Superior temporal gyrus (tissue), 1 donor: ENCODE measurements at regions not wholly inside any gene's neighbourhood (a gene's known extent, or its start where the extent isn't known, plus 50 kb on each side); places are given as distances from the start of the nearest gene placed in this dataset.
"Not testable (repeated sequence)": the region's sequence is repeated elsewhere in the genome, so short reads cannot be mapped to it uniquely, and the experiment has no call there.

Experiments
- DNase-seq: peaks from one replicate; pipeline ENCODE4 v3.0.0-alpha.2; 2016; ENCODE audit errors: extremely low spot score

DNA sequence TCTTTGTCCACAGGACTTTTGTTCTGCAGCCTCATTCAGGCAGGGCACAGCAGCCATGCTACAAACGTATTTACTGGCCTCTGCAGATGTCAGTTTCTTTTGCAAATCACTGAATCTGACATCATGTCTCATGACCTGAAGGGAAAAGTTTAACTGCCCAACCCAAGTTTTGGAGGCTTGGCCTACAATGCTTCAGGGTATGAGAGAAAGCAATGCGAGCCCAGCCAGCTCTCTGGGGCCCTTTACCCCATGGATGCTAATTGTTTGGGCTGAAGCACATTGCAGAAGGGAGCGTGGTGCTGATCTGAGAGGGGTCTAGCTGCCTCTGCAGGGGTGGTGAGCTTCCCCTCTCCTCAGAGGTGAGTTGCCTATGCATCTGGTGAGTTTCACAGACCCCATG, 179.9 kb upstream of the CXCL12 start:
- no peak for DNase-seq

DNA sequence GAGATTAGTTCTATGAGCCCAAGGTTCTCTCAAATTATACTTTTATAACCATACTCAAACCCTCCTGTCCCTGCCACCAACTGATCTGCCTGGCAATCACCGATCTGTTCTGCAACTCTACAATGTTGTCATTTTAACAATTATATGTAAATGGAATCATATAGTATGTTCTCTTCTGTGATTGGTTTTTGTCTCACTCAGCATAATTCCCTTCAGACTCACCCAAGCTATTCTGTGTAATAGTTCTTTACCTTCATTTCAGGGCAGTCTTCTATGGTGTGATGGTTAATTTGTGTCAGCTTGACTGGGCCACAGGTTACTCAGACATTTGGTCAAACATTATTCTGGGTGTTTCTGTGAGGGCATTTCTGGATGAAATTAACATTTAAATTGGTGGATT, 181.9 kb upstream of the CXCL12 start:
- no peak for DNase-seq

DNA sequence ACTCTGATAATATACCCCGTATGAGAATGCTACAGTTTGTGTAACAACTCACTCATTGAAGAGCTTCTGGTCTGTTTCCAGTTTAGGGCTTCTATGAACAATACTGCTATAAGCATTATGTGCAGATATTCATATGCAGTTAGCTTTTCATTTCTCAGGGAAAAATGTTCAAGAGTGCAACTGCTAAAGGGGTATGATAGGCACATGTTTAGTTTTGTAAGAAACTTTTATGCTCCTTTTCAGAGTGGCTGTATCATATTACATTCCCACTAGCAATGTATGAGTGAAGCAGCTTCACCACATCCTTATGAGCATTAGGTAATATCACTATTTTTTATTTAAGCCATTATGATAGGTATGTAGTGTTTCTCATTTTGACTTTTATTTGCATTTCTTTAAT, 182.6 kb upstream of the CXCL12 start:
- DNase-seq: no peak

DNA sequence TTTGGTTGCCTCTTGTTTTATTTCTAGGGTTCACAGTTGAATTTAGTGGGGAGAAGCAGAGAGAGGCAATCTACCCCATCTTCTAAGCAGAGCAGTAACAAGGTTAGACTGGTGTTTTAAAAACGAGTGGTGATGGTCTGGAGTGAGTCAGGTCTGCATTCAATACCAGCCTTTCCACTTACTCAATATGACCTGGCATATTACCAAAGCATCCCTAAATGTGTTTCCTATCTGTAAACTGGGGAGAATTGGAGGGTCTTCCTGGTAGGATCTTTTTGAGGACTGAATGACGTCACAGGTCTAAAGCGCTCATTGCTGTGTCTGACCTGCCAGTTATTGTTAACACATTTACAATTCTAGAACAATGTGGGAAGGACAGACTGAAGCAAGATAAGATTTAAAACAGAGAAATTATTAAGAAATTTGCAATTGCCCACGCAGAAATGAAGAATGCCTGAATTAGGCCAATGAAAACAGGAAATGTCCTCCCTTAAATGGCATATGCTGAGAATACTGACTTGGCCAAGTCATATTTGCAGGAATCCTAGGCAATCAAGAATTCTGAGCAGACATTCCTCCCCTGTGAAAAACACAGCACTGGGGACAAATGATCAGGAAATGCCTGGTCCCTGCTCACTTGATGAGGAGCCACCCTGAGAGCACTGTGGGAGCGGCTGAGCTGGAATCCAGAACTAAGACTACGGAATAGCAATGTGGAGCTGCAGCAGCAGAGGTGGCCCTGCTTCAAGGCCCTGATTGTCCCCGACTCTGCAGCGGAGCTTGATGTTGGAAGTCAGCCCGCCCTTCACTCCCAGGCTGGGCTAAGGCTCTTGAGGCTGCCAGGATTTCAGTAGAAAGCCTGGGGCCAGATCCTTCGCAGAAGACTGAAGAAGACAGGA, 184.5 kb upstream of the CXCL12 start:
- no peak for DNase-seq

DNA sequence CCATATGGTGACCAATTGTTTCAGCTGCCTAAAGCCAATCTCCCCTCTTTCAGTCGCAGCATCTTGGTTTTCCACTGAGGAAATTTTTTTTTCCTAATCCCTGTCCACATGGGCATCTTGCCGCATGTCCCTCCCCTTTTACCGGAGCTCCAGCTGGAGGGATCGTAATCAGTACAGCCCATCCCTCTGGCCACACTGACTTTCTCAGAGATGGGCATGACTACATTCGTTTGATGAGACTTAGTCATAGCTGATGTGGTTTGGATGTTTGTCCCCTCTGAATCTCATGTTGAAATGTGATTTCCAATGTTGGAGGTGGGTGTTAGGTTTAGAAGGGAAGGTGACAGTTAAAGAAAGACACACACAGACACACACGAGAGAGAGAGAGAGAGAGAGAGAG, 186.8 kb upstream of the CXCL12 start:
- DNase-seq: no peak

DNA sequence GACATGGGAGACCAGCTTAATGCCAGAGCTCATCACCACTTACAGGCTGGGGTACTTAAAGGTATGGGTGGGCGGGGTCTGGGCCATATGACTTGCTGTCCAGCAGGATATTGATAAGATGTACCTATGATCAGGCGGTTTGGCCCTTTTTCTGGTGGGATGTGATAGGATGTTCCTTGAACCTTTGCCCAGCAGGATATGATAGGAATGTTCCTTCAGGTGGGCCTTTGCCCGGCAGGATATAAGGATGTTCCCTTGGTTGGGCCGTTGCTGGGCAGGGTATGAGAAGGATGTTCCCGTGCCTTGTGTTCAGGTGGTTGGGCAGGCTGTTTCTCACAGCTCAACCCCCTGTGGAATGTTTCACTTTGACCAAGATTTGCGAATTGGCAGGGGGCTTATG, 187.2 kb upstream of the CXCL12 start:
- DNase-seq: no peak

DNA sequence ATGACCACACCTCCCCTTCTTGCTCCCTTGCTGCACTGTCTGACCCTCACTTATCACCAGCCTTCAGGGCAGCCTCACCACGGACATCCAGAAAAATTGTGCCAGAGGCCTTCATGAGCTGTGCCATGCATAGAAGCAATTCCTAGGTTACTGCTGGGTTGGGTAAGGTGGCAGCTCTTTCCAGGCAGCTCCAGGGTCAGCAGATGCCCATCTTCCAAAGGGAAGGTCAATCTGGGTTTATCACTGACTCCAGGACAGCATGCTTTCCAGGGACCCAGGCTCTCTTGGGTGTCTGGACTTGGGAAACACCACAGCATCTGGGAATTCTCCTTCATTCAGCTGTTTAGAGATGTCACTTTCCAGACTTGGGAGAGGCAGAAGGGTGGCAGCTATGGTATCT, 188.9 kb upstream of the CXCL12 start:
- DNase-seq: no peak

DNA sequence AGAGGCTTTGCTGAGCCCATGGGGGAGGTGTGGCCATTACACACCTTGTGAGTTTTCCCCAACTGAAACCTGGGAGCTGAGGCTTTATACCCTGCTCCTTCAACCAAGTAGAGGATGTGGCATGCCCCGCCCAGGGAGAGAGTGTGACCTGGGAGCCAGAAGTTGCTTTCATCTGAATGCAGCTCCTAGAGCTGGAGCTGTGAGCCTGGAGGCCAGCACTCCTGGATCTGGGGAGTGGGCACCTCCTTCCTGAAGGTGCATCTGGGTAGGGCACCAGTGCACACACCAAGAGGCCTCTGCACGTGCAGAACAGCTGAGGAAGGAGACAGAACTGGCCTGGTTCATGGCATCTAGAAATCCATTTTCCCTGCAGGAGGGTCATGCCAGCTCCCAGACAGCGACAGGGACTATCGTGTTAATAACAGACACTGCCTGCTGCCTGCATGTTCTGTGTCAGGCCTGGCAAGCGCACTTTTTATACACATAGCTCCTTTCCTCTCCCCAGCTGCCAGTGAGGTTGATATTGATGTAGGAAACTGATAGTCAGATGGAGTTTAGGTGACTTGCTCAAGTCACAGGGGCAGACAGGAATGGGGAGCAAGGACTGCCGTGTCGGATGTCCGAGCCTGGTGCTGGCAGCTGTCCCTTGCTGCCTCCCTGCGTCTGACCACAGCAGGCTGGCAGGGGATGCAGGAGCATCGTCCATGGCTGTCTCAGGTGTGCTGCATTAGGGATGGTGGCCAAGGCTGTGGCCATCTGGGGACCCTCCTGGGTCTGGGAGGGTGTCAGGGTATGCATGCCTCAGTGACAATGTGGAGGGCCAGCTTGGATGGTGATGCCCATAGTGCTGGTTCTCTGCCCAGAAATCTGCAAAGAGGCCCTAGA, 189.9 kb upstream of the CXCL12 start:
- no peak for DNase-seq

DNA sequence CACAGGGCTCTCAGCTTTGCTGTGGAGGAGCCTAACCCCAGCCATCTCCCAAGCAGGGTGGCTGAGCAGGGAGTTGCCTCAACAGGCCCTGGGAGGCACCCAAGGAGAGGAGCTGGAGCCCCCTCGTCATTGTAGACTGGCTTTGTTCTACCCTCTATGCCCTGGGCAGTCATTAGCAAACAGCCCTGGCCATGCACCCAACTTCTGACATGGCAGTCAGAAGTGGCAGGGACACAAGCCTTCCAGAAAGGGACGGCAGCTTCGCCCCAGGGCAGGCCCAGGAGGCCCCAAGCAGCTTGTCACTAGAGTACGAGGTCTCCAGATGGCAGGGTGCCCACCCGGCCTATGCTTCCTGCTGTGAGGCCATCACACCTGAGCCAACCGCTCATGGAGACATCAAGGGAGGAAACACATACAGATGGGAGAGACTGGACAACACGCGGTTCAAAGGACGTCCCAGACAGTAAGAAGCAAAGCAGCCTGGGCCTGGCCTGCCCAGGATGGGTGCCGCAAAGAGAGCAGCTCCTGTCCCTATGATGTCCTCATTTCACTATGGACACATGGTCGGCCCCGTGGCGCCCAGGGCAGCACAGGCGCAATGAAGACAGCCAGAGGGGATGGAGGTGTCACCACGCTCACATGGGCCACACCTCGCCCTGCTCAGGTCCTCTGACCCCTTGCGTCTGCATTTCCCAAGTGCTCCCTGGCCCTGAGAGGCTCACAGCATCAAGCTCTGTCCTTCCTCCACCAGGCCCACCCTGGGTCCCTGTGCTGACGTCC, 190.9 kb upstream of the CXCL12 start:
- no peak for DNase-seq

DNA sequence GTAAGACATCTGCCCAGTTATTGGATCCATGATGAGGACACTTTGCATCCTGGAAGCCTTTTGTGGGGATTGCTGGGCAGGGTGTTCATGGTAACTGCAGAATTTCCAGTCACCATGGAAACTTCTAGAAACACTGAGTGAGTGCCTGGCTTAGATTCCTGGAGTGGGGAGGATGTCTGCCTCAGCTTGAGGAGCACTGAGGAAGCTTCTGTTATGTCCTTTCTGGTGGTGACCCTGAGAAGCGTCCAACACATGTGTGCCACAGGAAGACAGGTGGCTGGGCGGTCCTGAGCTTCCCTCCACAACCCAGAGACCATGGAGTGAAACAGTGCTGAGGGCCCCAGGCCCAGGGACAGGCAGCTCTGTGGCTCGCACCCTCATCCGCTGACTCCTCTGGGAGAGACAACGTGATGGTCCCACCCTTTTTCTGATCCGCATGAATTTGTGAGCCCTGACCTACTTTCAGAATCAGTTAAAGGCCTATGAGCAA, 191.8 kb upstream of the CXCL12 start:
- DNase-seq: no peak

DNA sequence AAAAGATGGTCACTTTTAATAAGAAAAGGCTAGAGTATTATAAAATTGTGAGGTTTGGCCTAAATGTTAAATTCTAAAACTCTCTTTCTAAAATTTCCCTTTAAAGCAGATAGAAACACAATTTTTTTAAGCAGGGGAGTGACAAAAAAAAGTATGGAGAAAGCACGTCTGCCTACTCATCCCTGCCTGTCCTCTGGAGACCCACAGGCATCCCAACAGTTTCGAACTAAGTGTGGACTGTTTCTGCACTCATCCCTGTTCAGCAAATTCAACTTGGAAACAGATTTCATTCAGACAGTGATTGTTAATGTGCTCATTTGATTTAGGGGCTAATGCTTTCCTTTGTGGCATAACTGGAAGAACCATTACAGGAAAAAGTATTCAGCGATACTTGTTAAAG, 192.6 kb upstream of the CXCL12 start:
- no peak for DNase-seq

DNA sequence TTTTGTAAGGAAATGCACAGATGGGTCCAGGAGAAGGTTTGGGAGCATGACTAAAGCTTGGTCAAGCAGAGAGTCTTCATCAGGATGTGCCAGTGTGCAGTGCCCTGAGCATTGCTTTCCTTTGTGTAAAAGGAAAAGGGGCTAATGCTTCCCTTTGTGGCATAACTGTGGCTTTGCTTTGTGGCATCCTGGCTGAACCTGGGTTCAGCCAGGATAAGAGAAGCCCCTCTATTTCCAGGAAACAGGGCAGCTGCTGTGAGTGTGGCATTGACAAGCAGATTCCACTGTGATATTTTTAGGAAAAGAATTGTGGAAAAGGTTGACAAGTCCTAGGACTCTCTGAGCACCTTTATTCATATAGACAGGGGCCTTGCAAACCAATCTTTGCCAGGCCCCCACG, 193.4 kb upstream of the CXCL12 start:
- DNase-seq: no peak

DNA sequence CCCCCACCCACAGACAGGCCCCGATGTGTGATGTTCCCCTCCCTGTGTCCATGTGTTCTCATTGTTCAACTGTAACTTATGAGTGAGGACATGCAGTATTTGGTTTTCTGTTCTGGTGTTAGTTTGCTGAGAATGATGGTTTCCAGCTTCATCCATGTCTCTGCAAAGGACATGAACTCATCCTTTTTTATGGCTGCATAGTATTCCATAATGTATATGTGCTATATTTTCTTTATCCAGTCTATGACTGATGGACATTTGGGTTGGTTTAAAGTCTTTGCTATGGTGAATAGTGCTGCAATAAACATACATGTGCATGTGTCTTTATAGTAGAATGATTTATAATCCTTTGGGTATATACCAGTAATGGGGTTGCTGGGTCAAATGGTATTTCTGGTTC, 194.1 kb upstream of the CXCL12 start:
- not testable (repeated sequence) for DNase-seq

DNA sequence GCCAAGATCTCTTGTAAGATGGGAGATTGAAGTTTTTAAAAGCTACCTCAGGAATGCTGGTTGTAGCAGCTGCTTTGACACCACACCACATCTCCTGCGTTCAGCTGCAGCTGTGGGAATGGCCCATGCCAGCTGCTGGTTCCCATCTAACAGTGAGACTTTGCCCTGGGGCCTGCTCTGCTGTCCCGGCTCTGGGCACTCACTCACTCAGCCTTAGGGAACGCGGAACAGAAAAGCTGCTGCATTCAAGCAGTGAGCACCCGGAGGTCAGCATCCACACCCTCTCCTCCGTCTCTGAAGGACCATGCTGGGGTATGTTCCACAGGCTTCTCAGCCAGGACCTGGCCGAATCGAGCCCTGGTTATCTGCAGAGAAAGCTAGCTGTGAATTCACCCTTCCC, 197.1 kb upstream of the CXCL12 start:
- DNase-seq: no peak

DNA sequence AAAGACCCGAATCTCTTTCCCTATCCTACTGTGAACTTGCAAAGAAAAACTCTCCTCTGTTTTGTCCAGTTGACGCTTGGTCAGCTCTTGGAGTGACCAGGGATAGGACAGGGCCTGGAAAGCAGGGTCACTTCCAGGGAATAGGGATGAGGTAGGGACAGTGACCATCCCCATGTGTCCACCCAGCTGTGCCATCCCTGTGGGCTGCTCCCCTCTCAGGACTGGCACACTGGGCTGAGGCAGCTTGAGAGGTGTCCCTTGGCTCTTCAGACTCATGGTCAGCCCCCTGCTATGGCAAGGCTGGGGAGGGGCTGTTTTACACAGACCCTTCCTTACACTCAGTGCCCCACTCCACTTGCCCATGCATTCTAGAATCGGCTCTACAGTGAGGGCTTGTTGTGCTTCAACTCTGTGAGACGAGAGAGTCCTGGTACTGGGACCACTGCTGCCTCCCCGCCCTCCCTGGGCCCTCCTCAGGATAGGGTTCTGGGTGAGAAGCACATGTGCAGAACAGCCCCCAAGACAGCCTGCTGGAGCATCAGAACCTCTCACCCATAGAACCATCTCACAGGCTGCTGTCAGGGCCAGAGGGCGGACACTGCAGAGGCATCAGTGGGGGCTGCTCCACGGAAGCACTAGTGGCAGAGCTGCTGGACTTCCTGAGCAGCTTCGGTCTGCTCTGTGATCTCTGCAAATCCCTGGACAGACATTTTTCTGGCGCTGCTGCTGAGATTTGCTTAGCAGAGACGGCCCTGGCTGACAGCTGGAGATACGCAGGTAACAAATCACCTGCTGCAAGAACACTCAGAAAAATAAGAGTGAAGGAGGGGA, 202.8 kb upstream of the CXCL12 start:
- DNase-seq: no peak

DNA sequence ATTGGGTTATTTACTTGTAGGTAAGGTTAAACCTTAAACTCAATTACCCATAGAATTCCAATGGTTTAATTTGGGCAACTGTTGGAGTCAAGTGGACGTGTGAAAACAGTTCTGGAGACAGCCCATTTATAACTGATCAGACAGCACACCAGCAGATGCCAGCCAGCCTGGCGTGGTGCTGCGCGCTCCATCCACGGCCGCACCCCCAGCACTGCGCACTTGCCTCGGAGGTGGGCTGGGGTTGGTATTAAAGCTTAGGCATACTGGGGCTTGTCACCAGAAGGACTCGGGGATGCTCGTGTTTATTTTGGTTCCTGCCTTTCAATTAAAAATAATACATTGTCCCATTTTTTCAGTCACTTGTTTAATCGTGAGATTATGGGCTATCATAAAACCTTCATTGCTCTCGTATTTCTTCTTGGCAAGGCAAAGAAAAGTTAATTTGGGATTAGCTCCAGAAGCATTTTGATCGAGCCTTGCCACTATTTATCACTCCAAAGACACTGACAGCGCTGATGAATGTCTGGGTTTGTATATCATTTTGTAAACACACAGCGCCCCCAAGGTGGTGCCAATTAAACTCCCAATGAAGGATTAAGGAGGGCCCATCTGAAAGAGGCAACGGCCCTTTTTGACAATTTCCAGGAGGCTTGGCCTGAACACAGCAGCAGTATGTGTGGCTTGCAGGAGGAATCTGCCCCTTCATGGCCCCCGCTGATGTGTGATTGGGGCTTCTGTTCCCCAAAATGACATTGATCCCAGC, 204.5 kb upstream of the CXCL12 start:
- DNase-seq: no peak

DNA sequence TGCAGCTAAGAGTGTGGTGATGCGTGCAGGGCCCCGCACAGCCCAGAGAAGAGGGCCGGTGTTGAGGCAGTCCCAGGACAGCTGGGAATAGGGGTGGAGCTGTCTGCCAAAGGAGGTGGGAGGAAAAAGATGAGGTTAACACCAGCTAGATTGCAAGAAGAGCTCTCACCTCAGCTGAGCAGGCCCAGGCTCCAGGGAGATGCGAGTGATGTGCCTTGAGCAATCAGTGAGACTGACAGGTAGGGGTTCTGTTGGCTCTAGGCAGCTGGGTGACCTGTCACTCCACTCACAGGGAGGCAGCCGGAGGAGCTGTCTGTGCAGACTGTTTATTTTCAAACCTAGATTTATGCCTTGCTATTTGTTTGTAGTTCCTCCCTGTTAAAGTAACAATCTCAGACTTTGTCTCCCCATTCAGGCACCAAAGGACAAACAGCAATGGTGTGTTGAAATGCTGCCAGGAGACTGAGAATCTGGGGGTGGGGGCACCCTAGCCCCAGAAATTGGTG, 205.1 kb upstream of the CXCL12 start:
- DNase-seq: no peak

DNA sequence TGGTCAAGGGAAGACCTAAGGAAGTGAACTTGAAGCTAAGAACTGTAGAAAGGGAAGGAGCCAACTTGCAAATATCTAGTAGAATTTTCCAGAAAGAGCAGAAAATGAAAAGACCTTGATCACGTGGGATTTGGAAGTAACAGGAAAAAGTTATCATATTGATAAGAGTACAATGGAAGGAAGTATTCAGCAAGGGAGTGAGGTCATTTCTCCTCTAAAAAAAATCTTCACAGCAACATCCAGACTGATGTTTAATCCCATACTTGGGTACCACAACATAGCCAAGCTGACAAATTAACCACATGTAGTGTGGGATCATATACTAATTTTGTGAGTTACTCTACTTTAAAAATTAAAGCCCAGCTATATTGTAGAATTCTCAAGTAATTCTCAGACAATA, 207.0 kb upstream of the CXCL12 start:
- DNase-seq: no peak

DNA sequence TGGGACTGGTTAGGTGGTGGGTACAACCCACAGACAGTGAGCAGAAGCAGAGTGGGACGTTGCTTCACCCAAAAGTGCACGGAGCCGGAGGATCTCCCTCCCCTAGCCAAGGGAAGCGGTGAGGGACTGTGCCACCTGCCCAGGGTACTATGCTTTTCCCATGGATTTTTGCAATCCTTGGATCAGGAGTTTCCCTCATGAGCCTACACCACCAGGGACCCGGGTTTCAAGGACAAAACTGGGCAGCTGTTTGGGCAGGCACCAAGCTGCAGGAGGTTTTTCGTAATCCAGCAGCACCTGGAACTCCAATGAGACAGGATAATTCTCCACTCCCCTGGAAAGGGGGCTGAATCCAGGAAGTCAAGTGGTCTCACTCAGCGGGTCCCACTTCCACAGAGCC, 209.1 kb upstream of the CXCL12 start:
- no peak for DNase-seq

DNA sequence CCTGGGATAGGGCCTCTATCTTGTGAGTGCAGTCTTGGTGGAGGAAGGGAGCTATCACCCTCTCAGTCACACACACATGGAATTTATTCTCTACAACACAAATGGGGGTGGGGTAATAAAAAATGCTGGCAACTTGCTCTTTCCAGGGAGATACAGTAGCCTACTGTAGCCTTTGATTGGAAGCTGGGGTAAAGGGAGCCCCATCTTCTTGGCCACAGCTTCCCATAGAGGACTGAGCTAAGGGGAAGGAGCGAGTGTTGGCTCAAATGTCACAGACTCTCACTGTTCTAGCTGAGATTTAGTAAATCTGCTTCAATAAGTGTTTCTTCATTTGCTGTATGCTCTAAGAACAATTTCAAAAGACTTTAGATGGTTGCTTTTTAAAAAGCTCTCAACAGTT, 222.2 kb upstream of the CXCL12 start:
- DNase-seq: no peak
